ENCODE measurements at regions not wholly inside any gene's neighbourhood (a gene's known extent, or its start where the extent isn't known, plus 50 kb on each side); places are given as distances from the start of the nearest gene placed in this dataset.

- no peak for TF ChIP-seq CTCF (IDR thresholded peaks at IDR 0.05)
- no peak for TF ChIP-seq POLR2A (IDR thresholded peaks at IDR 0.05)
- TF ChIP-seq POLR2AphosphoS5 (IDR thresholded peaks at IDR 0.05; ENCODE audit: insufficient read depth in 1 of 2, low read depth in 1 of 2): no peak
Measured at GRCh38 chr6:93036835-93037234, 382.5 kb downstream of the EPHA7 start.
